ENCODE measurements at regions not wholly inside any gene's neighbourhood (a gene's known extent, or its start where the extent isn't known, plus 50 kb on each side); places are given as distances from the start of the nearest gene placed in this dataset.

DNA sequence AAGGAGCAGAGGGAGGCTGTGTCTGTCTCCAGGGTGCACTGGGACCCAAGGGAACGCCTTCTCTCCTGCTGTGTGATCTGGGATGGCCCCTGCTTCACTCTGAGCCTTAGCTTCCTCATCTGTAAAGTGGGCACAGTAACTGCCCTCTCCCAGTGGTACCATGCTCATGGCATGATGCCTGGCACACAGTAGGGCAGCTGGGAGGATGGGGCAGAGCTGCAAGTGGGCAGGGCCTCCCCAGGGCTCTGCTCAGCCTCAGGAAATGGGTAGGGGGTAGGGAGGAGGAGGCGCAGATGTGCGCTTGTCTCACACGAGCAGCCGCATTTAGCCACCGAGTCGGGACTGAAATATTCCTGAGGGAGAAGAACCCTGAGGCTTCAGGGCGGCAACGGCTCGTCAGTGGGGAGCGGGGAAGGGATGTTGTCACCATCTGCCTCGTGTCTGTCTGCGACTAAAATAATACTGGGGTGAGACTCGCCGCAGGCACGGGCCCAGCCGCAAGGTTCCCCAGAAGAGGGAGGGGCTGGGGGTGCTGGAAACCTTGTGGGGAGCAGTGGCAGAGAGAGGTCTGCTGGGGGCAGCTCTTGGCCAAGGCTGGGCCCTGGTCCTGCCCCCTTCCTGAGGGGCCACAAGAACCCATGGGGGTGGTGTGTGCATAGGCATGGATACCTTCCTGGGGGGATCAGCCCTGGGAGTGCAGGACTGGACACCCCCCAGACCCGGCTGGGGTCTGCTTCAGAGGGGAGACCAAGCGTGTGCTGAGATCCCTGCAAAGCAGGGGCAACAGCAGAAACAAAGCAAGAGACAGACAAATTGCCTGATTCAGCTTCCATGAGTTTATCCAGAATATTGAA is 55.2 kb upstream of the PSD2 start:
- no peak for TF ChIP-seq POLR2A (IDR thresholded peaks at IDR 0.05)
- TF ChIP-seq CTCF (IDR thresholded peaks at IDR 0.05): no peak
